HG03196 (cell line): ENCODE measurements at regions not wholly inside any gene's neighbourhood (a gene's known extent, or its start where the extent isn't known, plus 50 kb on each side); places are given as distances from the start of the nearest gene placed in this dataset.

Experiments used
- ATAC-seq: cut with Tn5 transposase; IDR thresholded peaks from one replicate; pipeline ENCODE4 v1.9.1; 2021; ENCODE audit not compliant: unreplicated experiment

- no peak for ATAC-seq
Measured at GRCh38 chr5:97666783-97667182, 483.7 kb upstream of the RIOK2 start.

GRCh38 chr5:97670447-97670846, 487.4 kb upstream of the RIOK2 start:
- ATAC-seq: no peak

DNA sequence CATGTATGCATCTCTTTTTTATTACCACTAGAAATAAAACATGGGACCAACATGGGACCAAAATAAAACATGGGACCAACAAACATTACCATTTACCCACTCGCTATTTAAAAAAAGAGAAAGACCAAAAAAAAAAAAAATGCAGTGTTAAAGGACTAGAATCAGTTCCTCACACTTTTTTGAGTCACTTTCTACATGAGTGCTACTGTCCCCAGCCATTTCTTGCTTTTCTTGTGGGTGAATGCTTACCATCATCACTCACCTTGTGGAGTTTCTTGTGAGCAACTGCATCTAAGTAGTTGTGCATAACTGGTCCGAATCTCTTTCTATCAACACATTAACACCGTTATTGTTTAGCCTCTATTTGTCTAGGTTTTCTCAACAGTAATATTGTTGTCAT, 493.6 kb upstream of the RIOK2 start:
- no peak for ATAC-seq

DNA sequence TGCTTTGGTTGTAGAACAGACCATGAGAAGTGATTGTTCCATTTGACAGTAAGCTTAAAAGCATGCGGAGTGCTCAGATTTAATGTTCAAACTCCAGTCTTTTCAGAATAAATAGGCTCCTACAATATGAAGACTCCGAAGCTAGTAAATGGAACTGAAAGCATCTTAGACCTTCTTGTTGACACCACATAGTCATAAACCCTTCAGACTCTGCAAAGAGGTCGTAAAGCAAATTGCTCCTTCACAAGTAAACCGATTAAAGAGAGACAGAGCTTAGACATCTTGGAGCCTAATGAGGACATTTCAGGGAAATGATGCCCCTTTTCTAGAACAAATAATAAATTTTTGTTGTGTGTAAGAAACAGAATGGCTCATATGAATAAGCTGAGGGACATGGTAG, 511.0 kb upstream of the RIOK2 start:
- ATAC-seq: no peak

GRCh38 chr5:97714424-97714823, 531.4 kb upstream of the RIOK2 start:
- ATAC-seq: no peak

GRCh38 chr5:97726106-97726505, 543.1 kb upstream of the RIOK2 start:
- ATAC-seq: no peak

DNA sequence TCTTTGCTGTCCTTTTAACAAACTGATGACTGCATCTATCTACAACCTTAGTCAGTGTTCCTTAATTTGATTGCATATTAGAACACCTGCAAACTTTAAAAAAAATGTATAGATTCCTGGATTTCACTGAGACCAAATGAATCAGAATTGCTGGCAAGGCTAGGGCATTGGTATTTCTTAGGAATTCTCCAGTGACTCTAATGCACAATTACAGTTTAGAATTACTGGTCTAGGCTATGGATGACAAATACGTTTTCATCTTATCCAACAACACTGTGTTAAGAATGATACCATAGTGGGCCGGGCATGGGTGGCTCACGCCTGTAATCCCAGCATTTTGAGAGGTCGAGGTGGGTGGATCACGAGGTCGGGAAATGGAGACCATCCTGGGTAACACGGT, 545.9 kb upstream of the RIOK2 start:
- ATAC-seq: no peak

- no peak for ATAC-seq
Measured at GRCh38 chr5:97729938-97730337, 546.9 kb upstream of the RIOK2 start.

- no peak for ATAC-seq
Measured at GRCh38 chr5:97735209-97735608, 552.2 kb upstream of the RIOK2 start.

DNA sequence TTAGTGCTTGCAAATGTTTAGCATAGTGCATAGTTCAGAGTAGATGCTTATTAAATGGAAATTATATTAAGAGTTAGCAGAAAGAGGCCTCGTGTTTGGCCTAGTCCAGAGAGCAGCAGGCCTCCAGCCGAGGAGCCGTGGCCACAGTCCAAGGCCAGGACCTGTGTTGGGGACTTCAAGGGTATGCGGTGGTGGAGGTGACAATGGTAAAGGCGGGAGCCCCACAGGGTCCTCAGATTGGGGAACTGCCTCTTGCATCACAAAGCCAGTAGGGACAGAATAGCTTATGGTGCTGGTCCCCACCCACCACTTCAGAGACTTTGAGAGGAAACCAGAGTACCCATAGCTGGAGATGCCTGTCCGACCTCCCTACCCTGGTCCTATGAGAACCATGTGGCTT, 554.6 kb upstream of the RIOK2 start:
- ATAC-seq: no peak

DNA sequence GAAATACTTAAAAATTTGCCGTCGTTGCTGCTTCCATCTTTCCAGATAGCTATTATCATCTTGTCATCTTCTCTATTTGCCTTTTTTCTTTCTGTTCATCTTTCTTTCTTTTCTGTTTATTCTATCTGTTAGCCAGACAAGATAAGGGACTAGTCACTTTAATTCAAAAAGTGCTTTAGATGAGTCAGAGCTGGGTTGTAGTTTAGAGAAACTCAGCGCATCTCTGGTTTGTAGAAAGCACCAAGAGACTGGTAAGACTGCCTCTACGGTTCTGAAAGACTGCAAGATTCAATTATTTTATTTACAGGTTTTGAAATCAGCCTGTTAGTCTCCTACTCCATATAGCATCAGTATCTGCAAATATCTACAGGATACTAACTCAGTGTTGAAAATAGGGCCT, 562.8 kb upstream of the RIOK2 start:
- ATAC-seq: no peak

DNA sequence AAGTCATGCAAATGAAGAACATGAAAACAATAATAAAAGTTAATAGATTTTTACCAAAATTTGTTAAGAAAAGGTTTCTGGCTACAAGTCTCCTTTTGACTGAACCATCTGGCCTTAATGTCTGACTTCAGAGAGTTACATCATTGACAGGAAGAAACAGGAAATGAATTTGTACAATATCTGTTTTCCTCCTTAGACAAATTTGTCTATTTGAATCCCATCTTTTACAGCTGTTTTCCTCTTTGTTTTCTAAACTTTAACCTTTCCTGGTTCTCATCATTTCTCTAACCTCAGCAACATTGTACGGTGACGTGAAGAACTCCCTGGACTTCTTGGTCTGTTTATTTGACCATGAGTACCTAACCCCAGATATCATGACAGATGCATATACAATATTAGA, 567.5 kb upstream of the RIOK2 start:
- ATAC-seq: no peak

GRCh38 chr5:97751540-97751939, 568.5 kb upstream of the RIOK2 start:
- no peak for ATAC-seq

DNA sequence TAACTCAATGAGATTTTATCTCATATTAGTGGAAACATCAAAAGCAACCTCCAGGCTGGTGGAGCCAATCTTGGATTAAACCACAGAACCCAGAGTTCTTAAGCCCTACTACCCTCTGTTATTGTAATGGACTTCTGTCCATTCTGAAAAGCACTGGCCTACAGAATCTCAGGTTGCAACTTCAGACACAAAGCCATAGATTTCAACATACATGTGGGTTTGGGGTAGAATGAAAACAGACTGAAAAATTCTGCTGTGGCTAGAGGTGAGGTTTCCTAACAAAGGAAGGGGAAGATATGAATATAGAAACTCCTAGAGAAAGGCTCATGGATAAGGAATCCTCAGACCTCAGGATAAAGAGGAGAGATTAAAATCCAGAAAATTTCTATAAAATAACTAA, 569.8 kb upstream of the RIOK2 start:
- no peak for ATAC-seq

- no peak for ATAC-seq
Measured at GRCh38 chr5:97762483-97762882, 579.4 kb upstream of the RIOK2 start.

DNA sequence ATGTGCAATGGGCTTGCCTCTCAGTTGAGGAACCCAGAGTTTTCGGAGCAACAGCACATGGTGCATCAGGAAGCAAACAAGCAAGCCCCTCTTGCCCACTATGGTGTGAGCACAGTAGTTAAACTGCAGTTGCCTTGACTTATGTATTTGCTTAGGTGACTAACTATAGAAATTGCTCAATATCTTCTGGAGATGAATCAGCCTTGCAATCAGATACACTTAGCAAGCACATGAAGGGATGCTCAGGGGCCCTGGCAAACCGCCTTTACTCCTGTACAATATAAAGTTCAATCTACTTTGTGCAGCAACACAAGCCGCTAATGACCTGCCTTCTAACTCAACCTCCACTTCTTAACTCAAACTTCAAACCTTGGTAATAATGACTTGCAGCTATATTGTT, 581.7 kb upstream of the RIOK2 start:
- ATAC-seq: no peak

- no peak for ATAC-seq
Measured at GRCh38 chr5:97778451-97778850, 595.4 kb upstream of the RIOK2 start.

DNA sequence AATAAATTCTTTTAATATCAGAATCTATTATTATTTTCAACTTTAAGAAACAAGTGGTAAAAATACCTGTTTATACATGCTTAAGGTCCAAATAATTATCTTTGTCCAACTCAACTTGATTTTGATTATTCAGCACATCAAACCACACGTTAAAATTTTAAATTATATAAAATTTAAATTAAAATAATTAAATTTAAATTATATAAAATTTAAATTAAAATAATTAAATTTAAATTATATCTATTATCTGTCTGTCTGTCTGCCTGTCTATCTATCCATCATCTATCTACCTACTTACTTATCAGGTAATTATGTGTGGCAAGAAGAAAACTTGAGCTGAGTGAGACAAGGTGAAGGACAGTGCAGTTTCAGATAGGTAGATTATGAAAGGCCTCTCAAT, 605.3 kb upstream of the RIOK2 start:
- ATAC-seq: no peak

DNA sequence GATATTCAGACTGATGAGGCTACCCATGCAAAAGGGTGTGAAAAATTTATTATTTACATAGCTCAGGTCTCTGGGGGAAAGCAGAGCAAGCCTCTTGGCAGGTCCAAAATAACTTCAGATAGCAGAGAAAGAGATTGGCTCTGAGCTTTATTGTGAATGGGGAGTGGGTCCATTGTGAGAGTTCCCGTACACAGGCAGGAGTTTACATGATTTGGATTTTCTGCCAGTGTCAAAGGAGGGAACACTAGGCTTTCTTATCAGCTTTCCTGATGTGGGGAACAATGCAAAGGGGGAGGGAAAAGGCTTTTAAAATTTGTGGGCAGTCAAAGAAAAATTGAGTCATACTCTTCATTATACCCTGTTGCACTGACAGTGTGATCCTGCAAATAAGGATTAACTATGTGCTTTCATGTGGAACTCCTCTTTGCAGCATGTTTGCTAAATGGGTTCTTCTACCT, 615.0 kb upstream of the RIOK2 start:
- ATAC-seq: no peak

DNA sequence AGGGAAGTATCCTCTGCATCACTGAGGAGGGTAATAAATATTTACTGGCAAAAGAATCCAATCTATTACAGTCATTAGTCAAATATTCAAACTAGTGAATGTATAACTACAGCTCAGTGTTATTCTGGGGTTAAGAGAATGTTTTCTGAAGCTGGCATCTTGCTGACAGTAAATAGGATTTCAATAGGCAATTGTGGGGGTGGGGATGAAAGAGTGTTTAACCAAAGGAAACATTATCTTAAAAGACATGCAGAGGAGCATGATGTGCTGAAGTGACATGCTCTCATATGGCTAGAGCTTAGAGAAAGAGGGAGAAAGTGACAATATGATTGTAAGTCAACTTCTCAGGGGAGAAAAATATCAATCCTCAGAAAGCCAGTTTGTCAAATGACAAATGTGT, 618.4 kb upstream of the RIOK2 start:
- ATAC-seq: no peak

DNA sequence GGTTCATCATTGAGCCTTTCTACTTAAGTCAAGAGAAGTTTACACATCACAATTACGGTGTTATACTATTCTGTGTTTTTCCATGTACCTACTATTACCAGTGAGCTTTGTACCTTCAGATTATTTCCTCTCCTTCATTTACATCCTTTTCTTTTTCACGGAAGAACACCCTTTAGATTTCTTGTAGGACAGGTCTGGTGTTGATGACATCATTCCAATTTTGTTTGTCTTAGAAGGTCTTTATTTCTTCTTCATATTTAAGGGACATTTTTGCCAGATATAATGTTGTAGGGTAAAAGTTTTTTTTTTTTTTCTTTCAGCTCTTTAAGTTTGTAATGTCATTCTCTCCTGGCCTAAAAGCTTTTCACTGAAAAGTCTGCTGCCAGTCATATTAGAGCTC, 637.1 kb upstream of the RIOK2 start:
- no peak for ATAC-seq

DNA sequence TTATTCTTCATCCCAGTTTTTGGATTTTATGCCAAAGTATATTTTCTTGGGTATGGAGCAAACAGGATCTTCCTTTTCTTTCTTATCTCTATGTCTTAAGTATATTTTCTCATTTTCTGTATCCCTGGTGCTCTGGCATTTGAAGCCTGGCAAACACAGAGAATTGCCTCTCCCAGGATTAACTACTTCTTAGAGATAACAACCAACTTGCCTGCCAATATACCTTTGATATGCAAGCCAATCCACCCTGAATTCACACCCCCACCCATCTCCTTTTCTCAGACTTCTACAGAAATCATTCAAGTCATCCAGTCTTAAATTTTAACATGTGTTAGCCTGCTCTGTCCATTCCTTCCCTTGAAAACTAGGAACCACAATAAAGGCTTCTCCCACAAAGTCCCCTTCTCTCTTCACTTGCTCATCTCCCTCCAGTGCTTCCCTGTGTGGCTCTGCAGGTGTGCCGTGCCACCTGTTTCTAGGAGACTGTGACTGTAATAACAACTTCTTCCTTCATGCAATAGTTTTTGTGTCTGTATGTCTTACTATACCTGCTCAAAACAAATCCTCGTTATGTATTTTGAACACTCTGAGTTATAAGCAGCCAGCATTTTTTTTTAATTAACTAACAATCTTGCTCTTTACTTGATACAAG, 649.7 kb upstream of the RIOK2 start:
- no peak for ATAC-seq

DNA sequence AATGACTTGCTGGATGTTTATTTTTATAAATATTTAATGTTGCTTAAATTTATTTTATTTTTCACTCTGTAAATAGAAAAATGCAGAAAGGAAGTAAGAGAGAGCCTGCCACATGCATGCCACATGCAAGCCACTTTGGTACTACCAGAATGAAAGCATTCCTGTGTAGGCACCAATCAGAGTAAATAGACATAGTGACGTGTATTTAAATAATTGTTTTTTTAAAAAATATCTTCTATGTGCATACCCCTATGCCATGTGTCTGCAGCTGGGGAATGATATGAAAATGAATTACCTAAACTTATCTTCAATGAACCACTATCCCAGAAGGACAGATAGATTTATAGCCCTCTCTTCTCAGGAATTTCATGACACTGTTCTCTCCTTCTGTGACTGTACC, 651.5 kb upstream of the RIOK2 start:
- ATAC-seq: no peak

DNA sequence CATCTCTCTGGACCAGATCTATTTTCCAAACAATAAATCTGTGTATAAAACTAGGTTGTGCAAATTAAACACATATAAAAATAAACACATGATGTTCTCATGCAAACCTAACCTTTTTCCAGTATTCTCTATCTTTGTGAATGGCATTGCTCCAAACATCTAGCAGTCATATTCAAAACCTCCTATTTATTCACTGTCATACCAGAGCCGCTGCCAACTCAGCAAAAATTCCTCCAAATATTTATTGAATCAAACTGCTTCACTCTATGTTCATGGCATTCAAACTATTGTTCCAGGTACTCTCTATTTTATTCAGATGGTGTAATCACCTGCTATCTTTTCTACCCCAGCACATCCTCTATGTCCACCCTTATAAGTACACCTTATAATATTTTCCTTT, 652.1 kb upstream of the RIOK2 start:
- no peak for ATAC-seq
